GM21515 (cell line): ENCODE measurements at regions not wholly inside any gene's neighbourhood (a gene's known extent, or its start where the extent isn't known, plus 50 kb on each side); places are given as distances from the start of the nearest gene placed in this dataset.

Source experiments
- ATAC-seq: cut with Tn5 transposase; IDR thresholded peaks from one replicate; pipeline ENCODE4 v1.9.1; 2021; ENCODE audit not compliant: unreplicated experiment

DNA sequence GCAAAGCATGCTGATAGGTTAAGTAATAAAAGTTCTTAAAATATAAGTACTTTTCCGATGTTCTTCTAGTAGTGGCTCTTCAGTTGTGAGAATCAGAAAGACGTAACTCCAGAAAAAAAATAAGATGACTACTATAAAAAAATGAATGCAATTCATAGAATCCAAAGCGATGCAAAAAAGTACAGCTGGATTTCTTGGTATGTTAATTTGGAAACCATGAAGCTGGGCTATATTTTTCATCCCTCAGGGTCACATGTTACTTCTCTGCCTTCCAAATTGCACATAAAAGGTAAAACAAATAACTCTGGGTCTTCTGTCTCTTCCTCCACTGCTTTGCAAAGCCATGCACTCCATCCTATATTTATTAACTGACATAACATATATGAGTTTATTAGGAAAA lies 843.9 kb upstream of the DPPA4 start:
- no peak for ATAC-seq

DNA sequence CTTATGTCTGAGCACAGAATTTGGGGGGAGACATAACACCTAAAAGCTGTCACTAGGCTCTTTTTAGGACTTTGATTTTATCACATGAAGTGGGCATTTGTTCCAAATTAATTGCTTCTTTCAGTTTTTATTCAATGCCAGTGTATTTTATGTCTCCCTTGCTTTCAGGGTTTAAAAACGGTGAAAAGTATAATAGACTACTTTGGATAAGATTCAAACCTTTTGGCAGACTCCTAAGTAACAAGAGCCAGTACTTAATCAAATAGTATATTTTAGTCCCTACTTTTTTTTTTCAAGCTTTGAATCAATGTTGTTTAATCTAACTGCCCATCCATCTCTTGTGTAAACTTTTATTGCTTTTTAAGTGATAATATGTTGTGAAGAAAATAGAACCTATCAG lies 847.2 kb upstream of the DPPA4 start:
- ATAC-seq: no peak

DNA sequence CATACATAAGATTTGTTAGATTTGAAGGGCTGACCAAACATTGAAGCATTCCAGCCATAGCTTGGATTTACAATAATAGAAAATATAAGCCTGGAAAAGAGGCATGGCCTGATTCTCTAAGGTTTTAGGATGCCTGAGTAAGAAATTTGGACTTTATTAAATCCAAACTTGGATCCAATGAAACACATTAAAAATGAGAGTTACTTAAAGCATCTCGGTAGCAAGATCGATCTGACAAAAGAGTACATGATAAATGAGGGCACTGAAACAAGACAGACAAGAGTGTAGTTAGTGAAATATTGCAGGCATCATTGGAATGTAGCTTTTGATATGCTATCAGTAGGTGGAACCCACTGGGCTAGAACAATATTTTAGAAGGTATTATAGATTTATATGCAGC lies 855.7 kb upstream of the DPPA4 start:
- no peak for ATAC-seq

DNA sequence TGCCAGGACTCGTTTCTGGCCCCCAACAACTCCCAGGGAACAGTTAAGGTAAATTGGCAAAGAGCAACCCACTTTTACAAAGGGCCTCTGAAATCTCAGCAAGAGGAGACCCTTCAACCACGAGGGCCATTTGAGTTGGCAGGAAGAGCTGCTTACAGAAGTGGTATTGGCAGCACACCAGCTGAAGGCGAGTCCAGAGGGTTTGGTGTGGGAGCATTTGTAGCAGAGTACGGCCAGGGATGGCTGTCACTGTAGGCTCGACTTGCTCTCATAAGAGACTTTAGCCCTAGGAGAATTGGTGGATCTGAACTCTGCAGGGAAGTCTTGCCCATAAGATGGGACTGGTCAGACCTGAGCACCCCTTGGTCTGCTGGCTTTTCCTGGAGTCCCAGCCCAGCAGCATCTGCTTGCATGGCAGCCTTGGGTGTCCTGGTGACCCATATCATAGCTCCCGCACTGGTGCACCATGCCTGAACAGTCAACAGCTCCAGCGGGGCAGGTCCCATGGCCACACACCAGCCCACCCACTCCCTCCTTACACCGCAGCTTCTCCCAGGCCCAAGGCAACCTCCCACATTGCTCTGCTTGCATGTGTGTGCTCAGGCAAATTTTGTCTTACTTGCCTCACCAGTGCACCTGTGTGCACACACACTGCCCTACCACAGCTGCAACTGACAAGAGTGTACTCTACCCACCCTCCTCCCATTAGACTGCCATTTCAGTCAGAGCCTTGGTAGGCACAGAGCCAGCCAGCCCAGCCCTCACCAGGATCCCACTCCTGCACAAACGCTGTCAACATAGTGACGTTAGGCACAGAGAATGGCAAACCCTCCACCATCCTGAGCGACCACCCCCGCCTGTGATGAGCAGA lies 861.6 kb upstream of the DPPA4 start:
- no peak for ATAC-seq

DNA sequence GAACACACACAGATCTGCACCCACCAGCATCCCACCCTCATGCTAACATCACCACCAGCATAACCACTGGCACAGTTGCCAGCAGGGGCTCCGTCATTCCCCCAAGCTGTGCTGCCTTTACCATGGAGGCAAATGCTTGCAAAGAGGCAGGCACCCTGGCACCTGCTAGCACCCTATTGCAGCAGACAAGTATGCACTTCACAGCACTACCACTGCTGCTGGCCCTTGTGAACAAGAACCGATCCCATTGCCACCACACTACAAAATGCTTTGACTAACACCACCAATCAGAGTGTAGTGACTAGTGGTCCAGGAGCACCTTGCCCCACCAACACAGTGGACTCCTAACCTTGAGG lies 862.2 kb upstream of the DPPA4 start:
- ATAC-seq: no peak

DNA sequence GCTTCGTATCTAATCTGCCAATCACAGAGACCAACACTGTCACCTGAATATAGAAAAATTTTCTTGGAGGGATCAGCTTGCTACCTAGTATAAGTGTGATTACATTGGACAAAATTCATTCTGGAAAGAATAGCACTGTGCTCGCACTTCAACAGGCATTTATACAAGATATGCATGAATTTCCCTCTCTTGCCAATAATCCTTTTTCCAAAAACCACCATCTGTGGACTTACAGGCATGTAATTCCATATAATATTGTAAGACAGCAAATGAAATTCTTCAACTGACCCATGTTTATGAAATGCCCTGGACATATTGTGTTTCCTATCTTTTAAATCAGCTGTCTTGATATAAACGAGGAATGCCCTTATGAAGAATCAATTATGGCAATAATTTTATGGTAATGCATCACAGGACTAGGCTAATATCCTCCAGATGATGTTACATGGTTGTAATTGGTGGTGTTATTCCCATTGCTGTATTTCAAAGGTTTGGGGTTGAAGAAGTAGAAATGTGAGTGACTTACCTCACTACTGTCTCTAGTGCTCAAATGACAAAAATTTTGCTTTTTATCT lies 861.4 kb upstream of the NECTIN3 start:
- no peak for ATAC-seq

DNA sequence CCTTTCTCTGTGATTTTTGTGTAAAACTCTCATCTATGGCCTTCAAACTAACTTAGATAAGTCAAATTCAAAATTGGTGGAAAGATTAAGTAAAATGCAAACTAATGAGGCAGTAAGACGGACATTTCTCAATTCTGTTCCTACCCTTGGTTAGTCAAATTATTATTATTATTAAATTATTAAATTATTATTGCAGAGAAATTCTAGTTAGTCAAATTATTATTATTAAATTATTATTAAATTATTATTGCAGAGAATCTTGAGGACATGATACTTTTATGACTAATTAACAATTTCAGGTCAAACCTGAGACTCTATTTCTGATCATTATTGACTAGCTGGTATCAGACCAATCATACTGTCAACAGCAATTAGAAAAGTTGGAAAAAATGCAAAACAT lies 845.0 kb upstream of the NECTIN3 start:
- ATAC-seq: no peak

DNA sequence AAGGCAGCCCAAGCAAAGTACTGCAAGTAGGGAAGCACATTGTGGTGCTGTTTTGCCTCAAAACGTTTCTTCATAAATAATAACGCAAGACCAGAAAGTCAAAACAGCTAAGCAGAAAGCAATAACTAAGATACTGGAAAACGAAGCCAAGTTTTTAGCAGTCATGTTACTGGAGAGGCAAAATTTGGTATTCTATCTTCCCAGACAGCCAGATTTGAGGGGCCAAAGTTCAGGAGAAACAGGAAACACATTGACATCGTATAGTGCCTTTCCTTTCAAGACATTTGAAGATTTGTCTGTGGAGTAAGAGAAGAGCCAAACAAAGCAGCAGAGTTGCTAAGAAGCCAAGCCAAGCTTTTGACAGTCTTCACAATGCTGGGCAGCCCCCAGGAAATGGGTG lies 843.6 kb upstream of the NECTIN3 start:
- ATAC-seq: no peak

DNA sequence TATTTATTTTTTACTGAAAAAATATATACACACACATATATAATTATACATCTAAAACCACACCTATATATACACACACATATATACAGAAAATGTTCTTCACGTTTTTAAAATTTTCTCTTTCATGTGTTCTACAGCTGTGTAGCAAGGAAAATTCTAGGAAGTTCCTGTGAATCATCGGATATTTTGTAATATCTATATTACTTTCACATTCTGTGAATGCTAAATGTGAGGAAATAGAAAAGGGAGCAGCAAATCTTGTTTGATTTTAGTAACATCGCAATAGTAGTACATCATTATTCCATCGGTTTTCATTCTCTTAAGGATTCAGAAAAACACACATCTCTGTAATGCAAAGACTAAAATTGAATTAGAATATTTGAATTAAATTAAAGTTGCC lies 836.8 kb upstream of the NECTIN3 start:
- ATAC-seq: no peak

DNA sequence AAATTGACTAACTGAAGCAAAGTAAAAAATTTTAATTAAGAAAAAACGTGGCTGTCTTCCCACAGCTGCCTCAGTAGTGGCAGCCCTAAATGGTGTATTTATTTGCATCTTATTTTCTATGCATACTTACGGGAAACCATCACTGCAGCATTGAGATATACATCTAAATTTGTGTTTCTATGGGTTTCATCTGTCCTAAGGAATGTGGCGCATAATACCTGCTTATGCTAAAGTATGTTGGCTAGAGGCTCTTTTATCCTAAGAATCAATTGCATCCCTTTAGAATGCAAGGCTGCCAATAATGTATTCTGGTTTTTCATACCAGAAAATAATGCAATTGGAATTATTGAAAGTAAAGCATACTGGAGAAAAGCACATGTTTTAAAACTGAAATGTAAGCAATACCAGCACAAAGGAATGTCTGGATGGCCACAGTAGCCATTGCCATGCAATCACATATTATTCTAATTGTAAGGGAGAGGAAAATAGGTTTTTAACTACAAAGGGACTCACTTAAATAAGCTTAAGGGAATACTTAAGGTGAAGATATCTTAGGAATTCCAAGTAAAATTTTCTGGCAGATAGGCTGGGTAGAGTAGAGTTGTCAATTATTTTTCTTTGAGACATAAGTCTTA lies 834.5 kb upstream of the NECTIN3 start:
- no peak for ATAC-seq

DNA sequence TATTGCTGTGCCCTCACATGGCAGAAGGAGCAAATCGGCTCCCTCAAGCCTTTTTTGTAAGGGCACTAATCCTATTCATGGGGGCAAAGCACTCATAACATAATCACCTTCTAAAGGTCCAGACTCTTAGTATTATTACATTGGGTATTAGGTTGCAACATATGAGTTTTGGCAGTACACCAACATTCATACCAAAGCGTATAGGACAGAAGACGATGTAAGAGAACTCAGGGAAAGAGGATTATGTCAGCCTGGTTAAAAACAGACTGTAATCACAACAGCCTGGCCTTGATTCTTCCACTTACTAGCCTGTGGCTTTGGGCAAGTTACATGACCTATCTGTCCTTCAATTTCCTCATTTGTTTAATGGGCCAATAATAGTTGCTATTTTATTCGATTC lies 828.5 kb upstream of the NECTIN3 start:
- no peak for ATAC-seq

DNA sequence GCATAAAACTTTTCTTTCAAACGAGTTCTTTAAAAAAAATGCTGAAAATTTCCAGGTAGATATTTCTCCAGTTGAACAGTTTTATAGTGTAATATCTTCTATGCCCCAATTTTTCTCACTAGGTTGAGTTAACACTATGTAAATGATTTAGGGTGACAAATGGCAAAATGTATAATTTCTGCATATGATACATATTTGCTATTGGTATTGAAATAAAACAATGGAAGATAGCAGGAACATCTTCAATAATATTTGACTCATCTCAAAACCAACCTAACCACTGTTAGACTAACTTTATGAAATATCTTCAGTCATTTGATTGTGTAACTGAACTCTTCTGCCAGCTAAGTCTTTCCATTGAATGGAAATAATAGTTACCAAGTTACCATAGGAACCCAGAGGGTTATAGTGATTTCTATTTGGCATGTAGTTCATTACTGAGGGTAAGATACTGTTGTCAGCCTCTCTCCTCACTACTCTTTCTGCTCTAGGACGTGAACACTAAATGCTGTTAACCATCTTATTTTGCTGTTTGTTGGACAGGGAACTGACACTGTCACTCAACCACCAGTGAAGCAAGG lies 824.7 kb upstream of the NECTIN3 start:
- ATAC-seq: no peak

DNA sequence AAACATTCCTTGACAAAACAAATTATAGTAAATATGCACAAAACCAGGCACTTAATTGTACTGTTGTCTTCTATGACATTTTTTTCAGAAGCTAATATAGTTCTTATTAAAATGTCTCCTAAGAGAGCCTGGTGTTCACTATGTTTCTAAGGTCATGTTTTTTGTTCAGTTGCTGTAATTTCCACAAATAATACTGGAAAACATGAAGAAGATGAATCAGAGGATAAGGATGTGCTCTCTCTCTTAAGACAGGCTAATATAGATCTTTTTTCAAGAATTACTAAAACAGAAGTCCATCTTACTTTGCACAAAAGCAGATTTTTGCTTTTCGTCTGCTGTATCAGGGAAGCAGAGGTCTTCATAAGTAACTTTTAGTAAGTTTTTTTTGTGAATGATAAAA lies 823.0 kb upstream of the NECTIN3 start:
- ATAC-seq: no peak

DNA sequence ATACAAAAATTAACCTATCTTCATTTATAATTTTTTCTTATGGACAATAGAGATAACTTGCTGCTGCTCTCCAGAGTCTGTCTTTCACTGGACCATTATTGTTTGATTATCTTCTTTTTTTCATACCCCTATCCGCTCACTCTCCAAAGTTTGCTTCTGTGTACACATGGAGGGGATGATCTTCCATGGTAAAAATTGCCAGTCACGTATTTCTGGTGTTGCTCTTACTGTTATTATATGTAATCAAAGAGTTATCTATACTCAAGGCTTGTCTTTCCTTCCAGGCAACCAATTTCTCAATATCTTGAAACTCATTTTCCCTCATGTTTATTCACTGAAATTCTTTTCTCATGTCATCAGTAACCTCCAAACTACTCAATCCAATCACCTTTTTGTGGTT lies 817.8 kb upstream of the NECTIN3 start:
- no peak for ATAC-seq

DNA sequence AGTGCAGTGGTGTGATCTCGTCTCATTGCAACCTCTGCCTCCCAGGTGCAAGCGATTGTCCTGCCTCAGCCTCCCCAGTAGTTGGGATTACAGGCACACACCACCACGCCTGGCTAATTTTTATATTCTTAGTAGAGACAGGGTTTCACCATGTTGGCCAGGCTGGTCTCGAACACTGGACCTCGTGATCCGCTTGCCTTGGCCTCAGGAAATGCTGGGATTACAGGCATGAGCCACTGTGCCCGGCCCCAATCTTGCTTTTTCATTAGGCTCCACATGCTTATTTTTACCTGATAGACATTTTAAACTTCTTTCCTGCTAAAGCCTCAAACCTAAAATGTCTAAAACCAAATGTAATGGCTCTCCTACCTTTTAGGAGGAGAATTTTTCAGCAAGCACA lies 817.0 kb upstream of the NECTIN3 start:
- no peak for ATAC-seq

DNA sequence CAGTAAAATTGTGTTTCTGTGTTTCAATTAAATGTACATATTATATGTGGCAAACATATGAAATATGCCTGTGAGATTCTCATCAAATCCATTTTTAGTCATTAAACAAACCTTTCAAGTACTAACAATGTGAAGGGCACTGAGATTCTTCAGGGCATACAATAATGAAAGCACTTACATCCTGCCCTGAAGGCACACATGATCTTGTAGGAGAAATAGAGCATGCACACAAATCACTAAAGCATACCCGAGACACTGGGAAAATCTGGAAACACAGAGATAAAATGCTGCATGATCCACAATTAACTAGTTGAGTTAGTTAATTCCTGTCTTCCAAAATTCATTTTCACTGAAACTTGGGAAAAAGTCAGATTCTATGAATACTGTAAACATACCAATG lies 810.5 kb upstream of the NECTIN3 start:
- no peak for ATAC-seq

DNA sequence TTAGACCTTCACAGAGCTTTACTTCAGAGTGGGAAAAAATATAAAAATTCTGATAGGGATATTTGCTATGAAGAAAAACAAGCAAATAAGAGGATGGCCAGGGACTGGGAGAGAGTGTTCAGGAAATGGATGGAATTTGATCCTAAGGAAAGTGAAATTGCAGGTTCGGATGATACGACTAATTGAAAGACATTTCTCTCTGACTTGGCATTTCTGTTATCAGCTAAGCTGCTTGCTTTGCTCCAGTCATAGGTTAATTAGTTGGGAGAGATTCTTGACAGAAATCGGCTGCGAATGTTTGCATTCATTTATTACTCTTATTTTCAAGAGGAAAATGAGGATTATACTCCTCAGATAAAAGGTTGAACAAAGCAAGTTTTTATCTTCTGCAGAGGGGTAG lies 808.7 kb upstream of the NECTIN3 start:
- ATAC-seq: no peak

DNA sequence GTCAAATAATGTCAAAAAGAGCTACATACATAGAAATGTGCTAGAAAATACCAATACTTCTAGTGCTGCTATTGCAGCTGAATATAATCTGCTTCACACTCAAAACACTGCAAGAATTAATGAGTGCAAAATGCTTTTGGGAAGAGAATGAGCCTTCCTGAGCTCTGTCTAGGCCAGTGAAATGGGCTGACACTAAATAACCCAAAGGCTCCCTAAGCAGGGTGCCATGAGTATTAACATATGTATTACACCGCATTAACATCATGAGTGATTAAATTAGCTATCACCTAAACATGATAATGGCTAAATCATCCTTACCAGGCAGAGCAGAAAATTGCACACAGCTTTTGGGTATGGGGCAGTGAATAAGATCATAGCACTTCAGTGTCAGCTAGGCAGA lies 806.3 kb upstream of the NECTIN3 start:
- ATAC-seq: no peak

DNA sequence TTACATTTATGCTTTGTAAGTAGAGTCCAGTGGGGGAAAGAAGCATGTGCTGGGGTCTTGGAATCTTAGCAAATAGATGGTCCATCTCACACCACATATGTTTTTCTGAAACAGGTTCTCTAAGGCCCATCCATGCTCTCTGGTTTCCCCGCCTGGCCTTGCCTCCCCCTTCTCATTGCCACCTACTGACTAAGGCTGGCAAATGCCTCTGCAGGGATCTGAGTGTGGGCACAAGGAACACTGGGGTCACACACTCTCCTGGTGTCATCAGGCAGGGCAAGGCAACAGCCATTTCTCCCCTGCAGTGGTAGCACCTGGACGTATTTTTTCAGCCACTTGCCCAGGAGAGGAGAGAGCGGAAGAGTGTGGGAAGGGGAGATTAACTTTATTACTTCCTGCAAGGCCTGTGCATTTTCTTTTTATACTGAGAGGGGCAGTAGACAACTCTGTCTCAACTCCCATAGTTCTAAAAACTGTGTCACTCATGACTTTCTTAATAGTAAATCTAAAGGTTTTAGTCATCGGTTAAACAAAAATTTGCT lies 804.2 kb upstream of the NECTIN3 start:
- ATAC-seq: no peak

DNA sequence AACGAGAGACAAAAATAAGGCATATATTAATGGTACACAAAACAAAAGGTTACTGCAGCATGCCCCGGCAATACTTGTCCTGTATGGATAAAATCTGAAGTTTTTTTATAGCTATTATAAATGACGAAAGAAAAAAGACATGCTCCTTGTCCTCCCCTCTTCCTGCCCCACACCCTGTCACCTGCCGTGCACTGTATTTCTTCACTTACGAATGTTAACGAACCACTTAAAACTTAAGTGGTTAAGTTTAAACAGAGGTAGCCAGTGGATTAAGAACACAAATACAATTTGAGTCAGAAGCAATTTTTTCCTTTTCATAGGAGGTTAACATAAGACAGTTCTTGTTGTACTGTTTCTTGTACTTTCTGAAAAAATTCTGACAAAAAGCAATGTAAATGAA lies 799.1 kb upstream of the NECTIN3 start:
- no peak for ATAC-seq

DNA sequence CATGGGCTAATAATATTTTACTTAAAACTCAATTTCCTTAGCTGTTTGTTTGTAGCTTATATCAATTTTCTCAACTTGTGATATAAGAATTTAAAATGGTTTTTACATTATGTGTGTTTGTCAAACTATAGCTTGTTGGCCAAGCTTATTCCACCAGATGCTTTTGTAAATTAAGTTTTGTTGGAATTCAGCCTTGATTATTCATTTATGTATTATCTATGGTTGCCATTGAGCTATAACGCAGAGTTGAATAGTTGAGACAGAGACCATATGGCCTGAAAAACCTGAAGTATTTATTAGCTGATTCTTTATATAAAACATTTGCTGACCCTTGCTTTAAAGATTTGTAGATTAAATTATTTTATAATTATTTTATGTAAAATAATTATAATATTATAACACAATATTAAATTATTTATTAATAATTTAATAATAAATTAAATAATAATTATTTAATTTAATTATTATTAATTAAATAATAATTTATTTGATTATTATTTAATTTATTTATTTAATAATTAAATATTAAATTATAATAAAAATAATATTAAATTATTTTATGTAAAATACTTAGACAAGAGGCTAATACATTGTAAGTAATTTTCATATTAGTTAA lies 779.6 kb upstream of the NECTIN3 start:
- no peak for ATAC-seq
